ENCODE measurements at regions not wholly inside any gene's neighbourhood (a gene's known extent, or its start where the extent isn't known, plus 50 kb on each side); places are given as distances from the start of the nearest gene placed in this dataset.

DNA sequence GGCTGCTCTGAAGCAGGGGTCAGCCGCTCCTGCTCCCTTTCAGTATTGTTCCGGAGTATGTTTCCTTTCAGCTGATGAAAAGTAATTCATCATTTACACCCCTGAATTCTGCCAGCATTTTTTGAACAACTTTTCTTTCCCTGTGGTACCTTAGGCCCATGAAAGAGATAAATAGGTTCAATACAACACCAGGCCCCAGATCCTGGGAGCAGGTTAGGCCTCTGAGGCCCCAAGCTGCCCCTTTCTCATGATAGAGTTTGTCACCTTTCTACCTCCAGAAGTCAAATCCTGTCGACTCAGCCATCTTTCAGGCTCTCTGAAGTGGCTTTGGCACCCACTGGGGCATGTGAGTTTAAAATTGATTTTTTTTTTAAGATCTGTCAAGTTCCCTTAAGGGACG is 1415.1 kb upstream of the ZEB2 start:
- TF ChIP-seq, protein P1, sequence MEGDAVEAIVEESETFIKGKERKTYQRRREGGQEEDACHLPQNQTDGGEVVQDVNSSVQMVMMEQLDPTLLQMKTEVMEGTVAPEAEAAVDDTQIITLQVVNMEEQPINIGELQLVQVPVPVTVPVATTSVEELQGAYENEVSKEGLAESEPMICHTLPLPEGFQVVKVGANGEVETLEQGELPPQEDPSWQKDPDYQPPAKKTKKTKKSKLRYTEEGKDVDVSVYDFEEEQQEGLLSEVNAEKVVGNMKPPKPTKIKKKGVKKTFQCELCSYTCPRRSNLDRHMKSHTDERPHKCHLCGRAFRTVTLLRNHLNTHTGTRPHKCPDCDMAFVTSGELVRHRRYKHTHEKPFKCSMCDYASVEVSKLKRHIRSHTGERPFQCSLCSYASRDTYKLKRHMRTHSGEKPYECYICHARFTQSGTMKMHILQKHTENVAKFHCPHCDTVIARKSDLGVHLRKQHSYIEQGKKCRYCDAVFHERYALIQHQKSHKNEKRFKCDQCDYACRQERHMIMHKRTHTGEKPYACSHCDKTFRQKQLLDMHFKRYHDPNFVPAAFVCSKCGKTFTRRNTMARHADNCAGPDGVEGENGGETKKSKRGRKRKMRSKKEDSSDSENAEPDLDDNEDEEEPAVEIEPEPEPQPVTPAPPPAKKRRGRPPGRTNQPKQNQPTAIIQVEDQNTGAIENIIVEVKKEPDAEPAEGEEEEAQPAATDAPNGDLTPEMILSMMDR (IDR thresholded peaks at IDR 0.05; ENCODE audit: insufficient read depth, low read length) = no peak
- TF ChIP-seq POLR2AphosphoS5 (IDR thresholded peaks at IDR 0.05; ENCODE audit: low read depth) (no peak), REST (IDR thresholded peaks at IDR 0.05; ENCODE audit: insufficient replicate concordance, low read depth) (no peak), GABPA (IDR thresholded peaks at IDR 0.05; ENCODE audit: low read depth) (no peak), SPI1 (IDR thresholded peaks at IDR 0.05; ENCODE audit: borderline replicate concordance, low read depth) (no peak)

All from HL-60 (cell line).